CD4-positive, alpha-beta T cell treated with Interleukin-15 for 4 hours (primary cell): ENCODE measurements at regions not wholly inside any gene's neighbourhood (a gene's known extent, or its start where the extent isn't known, plus 50 kb on each side); places are given as distances from the start of the nearest gene placed in this dataset.

Source experiments
- DNase-seq: peaks from one replicate; pipeline ENCODE4 v3.0.0-alpha.2; 2020; ENCODE audit warnings: low spot score

- DNase-seq = no peak
Observed at GRCh38 chr9:126240835-126241234, 85.8 kb upstream of the MVB12B start.

GRCh38 chr9:126248680-126249079, 77.9 kb upstream of the MVB12B start:
- DNase-seq = no peak

GRCh38 chr9:126261584-126262356, 64.9 kb upstream of the MVB12B start:
- DNase-seq = no peak

GRCh38 chr9:126262738-126263137, 63.9 kb upstream of the MVB12B start:
- no peak for DNase-seq

- no peak for DNase-seq
Observed at GRCh38 chr9:126270556-126270955, 56.1 kb upstream of the MVB12B start.

- DNase-seq = no peak
Observed at GRCh38 chr9:126275386-126276001, 51.1 kb upstream of the MVB12B start.

- DNase-seq = no peak
Observed at GRCh38 chr9:126276056-126276728, 50.4 kb upstream of the MVB12B start.
